ENCODE measurements at regions not wholly inside any gene's neighbourhood (a gene's known extent, or its start where the extent isn't known, plus 50 kb on each side); places are given as distances from the start of the nearest gene placed in this dataset.
"Not testable (repeated sequence)": the region's sequence is repeated elsewhere in the genome, so short reads cannot be mapped to it uniquely, and the experiment has no call there.

DNA sequence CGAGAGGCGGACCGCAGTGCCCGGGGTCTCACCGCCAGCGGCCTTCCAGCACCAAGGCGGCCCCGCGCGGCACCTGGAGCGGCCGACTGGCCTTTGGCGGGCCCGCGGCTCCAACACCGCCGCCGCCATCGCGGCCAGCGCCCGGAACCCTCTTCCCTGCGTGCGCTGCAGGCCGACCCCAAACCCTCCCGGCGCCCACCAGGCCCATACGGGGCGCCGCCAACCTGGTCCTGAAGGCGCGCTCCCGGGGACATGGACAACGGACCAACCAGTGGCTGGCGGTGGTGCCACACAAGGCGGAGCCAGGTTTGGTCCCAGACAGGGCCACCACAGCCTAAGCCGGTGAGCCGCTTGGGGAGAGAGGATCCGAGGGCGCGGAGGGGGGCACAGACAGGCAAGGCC, 1514.8 kb upstream of the DEFB115 start (continued):
- TF ChIP-seq, protein P1, sequence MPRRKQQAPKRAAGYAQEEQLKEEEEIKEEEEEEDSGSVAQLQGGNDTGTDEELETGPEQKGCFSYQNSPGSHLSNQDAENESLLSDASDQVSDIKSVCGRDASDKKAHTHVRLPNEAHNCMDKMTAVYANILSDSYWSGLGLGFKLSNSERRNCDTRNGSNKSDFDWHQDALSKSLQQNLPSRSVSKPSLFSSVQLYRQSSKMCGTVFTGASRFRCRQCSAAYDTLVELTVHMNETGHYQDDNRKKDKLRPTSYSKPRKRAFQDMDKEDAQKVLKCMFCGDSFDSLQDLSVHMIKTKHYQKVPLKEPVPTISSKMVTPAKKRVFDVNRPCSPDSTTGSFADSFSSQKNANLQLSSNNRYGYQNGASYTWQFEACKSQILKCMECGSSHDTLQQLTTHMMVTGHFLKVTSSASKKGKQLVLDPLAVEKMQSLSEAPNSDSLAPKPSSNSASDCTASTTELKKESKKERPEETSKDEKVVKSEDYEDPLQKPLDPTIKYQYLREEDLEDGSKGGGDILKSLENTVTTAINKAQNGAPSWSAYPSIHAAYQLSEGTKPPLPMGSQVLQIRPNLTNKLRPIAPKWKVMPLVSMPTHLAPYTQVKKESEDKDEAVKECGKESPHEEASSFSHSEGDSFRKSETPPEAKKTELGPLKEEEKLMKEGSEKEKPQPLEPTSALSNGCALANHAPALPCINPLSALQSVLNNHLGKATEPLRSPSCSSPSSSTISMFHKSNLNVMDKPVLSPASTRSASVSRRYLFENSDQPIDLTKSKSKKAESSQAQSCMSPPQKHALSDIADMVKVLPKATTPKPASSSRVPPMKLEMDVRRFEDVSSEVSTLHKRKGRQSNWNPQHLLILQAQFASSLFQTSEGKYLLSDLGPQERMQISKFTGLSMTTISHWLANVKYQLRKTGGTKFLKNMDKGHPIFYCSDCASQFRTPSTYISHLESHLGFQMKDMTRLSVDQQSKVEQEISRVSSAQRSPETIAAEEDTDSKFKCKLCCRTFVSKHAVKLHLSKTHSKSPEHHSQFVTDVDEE (CRISPR knock-in tag; IDR thresholded peaks at IDR 0.05): no peak
- TF ChIP-seq CSDC2 (CRISPR knock-in tag; IDR thresholded peaks at IDR 0.05): no peak

DNA sequence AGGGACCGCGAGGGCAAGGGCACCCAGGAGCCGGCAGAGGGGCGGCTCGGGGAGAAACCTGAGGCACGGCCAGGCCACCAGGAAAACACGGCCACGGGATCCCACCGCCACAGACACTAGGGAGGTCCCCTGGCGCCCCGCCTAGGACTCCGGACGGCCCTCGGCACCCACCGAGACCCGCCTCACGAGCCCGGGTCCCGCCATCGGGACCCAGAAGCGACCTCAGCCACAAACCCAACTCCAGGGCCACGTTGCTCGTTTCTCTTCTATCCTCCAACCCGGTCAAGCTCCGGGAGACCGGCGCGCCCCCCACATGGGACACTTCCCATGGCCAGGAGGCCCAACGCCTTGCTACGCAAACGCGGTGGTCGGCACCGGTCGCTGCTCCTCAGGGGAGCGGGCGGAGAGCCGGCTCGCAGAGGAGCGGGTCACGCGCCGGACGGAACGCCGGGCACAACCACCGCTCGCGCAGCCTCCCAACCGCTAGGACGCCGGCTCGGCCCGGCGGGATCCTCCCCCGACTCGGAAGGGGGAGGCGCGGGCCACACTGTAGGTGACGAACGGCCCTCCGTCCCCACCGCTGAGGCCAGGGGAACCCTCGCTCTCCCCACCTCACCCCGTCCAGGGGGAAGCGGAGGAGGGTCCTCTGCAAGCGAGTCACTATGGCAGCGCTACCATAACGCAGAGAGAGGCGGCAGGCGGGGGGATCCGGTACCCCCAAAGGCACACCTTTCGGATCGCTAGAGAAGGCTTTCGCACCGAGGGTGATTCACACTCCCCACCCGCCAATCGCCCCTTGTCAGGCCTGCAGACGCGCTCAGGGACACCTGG, 1514.1 kb upstream of the DEFB115 start:
- no peak for ATAC-seq
- TF ChIP-seq ESRRG (CRISPR knock-in tag; IDR thresholded peaks at IDR 0.05) (no peak), ZNF565 (CRISPR knock-in tag; conservative IDR thresholded peaks at IDR 0.05; ENCODE audit: low read depth) (no peak), ZNF8 (CRISPR knock-in tag; IDR thresholded peaks at IDR 0.05) (no peak), CSDC2 (CRISPR knock-in tag; IDR thresholded peaks at IDR 0.05) (no peak), ARNTL (CRISPR knock-in tag; IDR thresholded peaks at IDR 0.05; ENCODE audit: borderline replicate concordance, low read depth) (no peak)
- TF ChIP-seq, protein P2, sequence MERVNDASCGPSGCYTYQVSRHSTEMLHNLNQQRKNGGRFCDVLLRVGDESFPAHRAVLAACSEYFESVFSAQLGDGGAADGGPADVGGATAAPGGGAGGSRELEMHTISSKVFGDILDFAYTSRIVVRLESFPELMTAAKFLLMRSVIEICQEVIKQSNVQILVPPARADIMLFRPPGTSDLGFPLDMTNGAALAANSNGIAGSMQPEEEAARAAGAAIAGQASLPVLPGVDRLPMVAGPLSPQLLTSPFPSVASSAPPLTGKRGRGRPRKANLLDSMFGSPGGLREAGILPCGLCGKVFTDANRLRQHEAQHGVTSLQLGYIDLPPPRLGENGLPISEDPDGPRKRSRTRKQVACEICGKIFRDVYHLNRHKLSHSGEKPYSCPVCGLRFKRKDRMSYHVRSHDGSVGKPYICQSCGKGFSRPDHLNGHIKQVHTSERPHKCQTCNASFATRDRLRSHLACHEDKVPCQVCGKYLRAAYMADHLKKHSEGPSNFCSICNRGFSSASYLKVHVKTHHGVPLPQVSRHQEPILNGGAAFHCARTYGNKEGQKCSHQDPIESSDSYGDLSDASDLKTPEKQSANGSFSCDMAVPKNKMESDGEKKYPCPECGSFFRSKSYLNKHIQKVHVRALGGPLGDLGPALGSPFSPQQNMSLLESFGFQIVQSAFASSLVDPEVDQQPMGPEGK (CRISPR knock-in tag; IDR thresholded peaks at IDR 0.05; ENCODE audit: borderline replicate concordance): no peak
- TF ChIP-seq, protein P3, sequence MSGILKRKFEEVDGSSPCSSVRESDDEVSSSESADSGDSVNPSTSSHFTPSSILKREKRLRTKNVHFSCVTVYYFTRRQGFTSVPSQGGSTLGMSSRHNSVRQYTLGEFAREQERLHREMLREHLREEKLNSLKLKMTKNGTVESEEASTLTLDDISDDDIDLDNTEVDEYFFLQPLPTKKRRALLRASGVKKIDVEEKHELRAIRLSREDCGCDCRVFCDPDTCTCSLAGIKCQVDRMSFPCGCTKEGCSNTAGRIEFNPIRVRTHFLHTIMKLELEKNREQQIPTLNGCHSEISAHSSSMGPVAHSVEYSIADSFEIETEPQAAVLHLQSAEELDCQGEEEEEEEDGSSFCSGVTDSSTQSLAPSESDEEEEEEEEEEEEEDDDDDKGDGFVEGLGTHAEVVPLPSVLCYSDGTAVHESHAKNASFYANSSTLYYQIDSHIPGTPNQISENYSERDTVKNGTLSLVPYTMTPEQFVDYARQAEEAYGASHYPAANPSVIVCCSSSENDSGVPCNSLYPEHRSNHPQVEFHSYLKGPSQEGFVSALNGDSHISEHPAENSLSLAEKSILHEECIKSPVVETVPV (CRISPR knock-in tag; IDR thresholded peaks at IDR 0.05): no peak

DNA sequence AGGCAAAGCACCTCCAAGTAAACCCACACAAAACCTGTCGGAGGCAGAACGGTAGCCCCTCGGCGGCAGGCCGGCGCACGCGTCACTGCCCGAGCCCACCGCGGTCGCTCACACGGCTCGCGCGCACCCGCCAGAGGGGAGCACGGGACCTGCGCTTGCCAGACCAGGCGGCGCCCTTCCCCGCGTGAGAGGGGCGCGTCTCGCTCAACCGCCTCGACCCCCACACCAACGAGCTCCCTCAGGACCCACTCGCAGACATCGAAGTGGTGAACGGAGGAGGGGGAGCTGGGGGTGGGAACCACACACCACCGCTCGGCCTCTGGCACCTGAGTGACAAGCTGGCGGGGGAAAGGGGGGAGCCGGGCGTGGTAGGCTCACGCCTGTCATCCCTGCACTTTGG, 1513.4 kb upstream of the DEFB115 start:
- ATAC-seq: no peak
- TF ChIP-seq BACH2 (CRISPR knock-in tag; IDR thresholded peaks at IDR 0.05; ENCODE audit: borderline replicate concordance) (no peak), TCF4 (CRISPR knock-in tag; IDR thresholded peaks at IDR 0.05; ENCODE audit: borderline replicate concordance) (no peak), ZC3H10 (CRISPR knock-in tag; IDR thresholded peaks at IDR 0.05) (no peak), ZNF565 (CRISPR knock-in tag; conservative IDR thresholded peaks at IDR 0.05; ENCODE audit: low read depth) (no peak), ESRRG (CRISPR knock-in tag; IDR thresholded peaks at IDR 0.05) (no peak), ZFP30 (CRISPR knock-in tag; IDR thresholded peaks at IDR 0.05) (no peak)
- TF ChIP-seq, protein P1 (CRISPR knock-in tag; IDR thresholded peaks at IDR 0.05): no peak
- TF ChIP-seq, protein P2 (CRISPR knock-in tag; IDR thresholded peaks at IDR 0.05; ENCODE audit: borderline replicate concordance): no peak

DNA sequence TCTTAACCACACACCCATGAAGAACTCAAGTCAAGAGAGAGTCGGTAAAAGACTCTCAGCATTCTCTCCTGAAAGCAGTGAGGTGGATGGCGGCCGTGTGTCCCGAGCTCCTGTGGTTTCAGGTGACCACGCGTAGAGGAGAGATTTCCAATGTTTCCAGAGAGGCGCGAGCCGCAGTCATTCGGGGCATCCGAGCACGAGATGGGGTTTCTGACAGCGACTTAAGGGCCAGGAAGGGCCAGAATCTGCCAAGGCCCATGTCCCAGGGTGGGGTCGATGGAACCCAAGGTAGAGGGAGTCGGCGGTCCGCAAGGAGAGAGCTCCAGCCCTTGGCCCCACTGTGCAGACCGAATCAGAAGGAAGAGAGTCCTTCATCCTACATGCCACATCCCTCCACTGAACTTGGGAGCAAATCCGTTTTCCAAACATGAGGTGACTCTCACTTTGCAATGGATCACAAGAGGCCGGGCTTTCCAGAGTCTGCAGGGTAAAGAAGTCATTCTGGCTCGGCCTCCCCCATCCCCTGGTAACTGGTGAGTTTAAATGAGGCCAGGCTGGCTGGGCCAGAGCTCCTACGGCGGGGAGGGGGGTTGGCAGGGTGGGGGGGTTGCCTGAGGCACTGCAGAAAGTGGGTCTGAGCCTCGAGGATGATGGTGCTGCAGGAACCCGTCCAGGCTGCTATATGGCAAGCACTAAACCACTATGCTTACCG, 1511.8 kb upstream of the DEFB115 start:
- ATAC-seq: not testable (repeated sequence)

Data from SK-N-SH treated with all-trans-retinoic acid at 6 μM for 48 hours (cell line).